HG02798 (cell line): ENCODE measurements at regions not wholly inside any gene's neighbourhood (a gene's known extent, or its start where the extent isn't known, plus 50 kb on each side); places are given as distances from the start of the nearest gene placed in this dataset.

Experiments used
- ATAC-seq: cut with Tn5 transposase; IDR thresholded peaks from one replicate; pipeline ENCODE4 v1.9.1; 2021; ENCODE audit warnings: mild to moderate bottlenecking; ENCODE audit not compliant: unreplicated experiment, poor library complexity

GRCh38 chr18:45291621-45292615, 323.4 kb upstream of the SLC14A2 start:
- ATAC-seq: no peak

DNA sequence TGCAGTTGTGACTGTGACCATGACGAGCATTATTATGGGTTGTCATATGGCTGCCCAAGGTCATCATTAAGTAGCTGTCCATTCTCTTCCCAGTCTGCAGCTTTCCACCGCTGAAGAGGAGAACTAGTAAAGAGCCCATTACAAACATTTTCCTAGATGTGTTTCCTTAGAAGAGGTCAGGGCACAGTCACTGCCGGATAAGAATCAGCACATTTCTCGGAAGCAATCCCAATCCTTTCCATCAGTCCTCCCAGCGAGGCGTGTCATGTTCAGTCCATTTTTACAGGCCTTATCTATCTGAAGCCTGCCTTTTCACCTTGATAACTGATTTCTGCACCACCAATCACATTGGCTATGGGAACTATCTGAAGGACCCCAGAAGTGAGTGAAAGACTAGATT, 319.9 kb upstream of the SLC14A2 start:
- no peak for ATAC-seq

- ATAC-seq: no peak
Observed at GRCh38 chr18:45298986-45299385, 316.3 kb upstream of the SLC14A2 start.

DNA sequence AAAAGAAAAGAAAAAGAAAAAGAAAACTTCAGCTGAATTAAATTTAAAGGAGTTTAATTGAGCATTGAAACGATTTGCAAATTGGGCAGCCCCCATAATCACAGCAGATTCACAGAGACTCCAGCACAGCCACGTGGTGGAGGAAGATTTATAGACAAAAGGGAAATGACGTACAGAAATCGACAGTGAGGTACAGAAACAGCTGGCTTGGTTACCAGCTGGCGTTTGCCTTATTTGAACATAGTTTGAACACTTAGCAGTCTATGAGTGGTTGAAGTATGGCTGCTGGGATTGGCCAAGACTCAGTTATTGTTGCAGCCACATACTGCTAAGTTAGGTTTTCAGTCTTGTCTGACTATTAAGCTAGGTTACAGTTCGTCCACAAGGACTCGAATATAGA, 312.2 kb upstream of the SLC14A2 start:
- ATAC-seq: no peak

GRCh38 chr18:45304558-45304957, 310.7 kb upstream of the SLC14A2 start:
- ATAC-seq: no peak

DNA sequence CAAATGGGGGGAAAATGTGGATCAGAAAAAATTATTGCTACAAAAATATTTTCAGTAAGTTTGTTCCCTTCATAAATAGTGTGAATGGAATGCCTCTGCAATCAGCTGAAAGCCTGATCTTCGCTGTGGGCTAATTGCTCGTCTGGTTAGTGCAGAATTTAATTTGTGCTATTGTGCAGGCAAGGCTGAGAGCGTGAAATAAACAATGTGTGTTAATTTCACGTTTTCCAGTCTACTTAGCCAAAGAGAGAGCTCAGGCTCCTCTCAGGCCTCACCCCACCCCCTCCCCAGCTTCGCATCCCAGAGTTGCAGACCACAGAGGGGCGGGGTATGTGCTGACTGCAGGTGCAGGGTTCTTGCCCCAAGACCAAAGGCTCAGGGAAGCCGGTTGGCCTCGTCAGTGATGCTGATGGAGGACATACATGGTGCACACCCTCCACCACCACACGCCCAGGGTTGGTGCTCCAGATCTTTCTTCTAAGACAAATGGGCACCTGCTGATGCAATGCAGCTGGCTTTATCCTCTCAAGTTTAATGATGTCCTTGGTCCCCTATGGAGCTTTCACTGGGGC, 302.6 kb upstream of the SLC14A2 start:
- ATAC-seq: no peak

- no peak for ATAC-seq
Observed at GRCh38 chr18:45316127-45316526, 299.1 kb upstream of the SLC14A2 start.

- no peak for ATAC-seq
Observed at GRCh38 chr18:45317948-45318640, 297.2 kb upstream of the SLC14A2 start.

DNA sequence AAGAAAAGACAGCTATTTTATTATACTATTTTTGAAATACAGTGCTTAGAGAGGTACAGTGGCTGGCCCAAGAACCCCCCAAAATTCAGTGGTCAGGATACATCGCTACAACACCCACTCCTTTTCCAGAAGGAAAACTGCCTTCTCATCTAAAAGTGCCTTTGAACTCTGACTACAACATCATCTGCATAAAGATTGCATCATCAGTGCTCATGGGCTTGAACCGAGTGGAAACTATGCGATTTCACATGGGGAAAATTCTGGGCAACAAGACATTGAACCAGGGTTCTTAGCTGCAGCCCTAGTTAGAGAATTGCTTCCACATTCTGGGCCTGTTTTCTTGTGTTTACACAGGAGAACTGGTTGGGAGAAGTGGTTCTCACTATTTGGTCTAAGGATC, 294.6 kb upstream of the SLC14A2 start:
- ATAC-seq: no peak

- ATAC-seq: no peak
Observed at GRCh38 chr18:45321520-45321919, 293.8 kb upstream of the SLC14A2 start.

DNA sequence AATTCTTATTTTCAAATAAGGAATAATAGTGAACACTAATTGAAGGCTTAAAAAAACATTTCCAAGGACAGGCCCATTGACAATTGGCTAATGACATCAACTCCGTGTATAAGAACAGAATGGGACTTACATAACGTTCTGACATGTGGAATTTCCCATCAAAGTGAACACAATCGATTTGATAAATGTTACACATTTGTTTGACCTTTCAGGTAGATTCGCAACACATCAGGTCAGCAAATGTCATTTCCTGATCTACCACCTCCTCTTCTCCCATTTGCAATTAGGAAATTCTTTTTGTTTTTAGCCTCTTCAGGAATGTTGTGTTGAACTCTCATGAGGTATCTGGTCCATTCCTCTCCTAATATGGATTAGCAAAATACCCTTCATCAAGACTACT, 292.9 kb upstream of the SLC14A2 start:
- ATAC-seq: no peak

GRCh38 chr18:45324101-45324494, 291.2 kb upstream of the SLC14A2 start:
- ATAC-seq: no peak

DNA sequence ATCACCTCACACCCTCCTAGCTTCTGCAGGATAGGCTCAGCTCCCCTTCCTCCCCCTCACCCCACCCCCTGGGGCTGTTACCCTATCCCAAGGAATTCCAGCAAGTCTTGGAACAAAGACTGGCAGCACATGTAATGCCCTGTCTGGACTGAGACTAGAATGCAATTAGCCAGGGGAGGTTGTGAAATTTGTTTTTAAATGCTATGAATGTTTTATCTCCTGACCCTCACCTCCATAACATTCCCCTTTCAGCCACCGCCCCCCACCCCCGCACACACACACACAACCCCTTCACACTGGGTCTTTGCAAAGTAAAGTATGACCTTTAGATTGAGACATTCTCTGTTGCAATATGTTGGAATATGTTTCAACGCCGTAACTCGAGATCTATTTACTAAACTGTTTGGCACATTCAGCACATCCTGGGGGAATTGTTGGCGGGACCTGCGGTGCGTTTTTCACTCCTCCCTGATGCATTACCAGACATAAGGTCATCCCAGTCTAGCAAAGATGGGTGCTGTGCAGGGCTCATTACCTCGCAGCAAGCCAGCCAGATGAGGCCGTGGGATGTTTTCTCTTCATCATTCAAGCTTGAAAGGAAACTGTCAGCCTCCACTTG, 290.7 kb upstream of the SLC14A2 start:
- no peak for ATAC-seq

DNA sequence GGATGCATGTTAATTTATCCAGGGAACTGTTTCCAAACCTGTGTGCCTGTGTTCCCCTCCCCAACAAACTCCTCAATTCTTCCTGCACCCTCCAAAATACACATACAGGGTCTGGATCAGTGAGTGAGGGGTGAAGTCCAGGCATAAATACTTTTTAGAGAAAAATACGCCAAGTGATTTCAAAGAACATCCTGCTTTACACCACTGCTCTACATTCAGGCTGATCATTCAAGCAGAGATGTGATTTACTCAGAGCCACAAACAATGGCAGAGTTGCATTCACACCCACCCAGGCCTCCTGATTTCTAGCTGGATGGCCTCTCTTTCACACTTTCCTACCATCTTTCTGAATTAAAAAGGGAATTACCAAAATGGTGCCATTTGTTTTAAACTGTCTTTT, 289.5 kb upstream of the SLC14A2 start:
- no peak for ATAC-seq

GRCh38 chr18:45326505-45326904, 288.8 kb upstream of the SLC14A2 start:
- no peak for ATAC-seq

DNA sequence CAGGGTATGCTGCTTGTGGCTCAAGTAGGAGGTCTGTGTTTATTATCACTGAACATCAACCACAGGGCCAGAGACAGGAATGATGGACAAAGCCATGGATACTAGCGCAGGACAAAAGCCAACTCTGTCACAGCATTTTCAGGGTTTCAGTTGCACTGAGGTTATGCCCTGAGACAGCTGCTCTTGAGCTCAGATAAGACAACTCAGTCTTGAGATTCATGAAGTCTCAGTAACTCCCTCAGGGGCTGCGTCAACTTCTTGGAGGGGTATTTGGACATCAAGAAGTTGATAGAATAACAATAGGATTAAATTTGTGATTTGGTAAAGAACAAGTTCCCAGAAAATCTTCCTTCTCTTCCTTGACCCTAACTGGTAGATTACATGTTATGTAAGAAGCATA, 287.0 kb upstream of the SLC14A2 start:
- ATAC-seq: no peak

GRCh38 chr18:45328811-45329210, 286.5 kb upstream of the SLC14A2 start:
- no peak for ATAC-seq

- ATAC-seq: no peak
Observed at GRCh38 chr18:45329316-45329715, 286.0 kb upstream of the SLC14A2 start.

- ATAC-seq: no peak
Observed at GRCh38 chr18:45330170-45330594, 285.1 kb upstream of the SLC14A2 start.

GRCh38 chr18:45332871-45333270, 282.4 kb upstream of the SLC14A2 start:
- ATAC-seq: no peak

DNA sequence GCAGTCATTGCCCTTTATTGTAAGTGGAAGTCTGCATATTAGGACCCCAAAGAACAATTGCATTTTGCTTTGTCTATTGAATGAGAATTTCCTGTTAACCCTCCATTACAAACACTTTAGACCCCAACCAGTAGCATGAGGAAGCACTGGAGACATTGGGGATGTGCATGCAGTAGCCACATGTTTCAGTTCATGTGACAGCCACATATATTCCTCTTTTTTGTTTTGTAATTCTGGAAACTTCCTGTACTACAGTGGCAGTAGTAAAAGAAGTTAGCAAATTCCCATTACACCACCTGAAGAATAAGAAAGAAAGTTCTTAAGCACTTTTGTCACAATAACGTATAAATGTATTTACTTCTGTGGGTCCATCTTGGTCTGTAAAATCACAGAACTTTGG, 281.1 kb upstream of the SLC14A2 start:
- ATAC-seq: no peak
